Glutamatergic neuron (in vitro differentiated cells): ENCODE measurements at regions not wholly inside any gene's neighbourhood (a gene's known extent, or its start where the extent isn't known, plus 50 kb on each side); places are given as distances from the start of the nearest gene placed in this dataset.

ENCODE experiments used
- DNase-seq: peaks from one replicate; pipeline ENCODE4 v3.0.0; 2022
- H3K27ac Mint-ChIP-seq: one replicate; pipeline ENCODE4 v1.8.0; 2020; ENCODE audit warnings: mild to moderate bottlenecking, mixed read lengths, inconsistent platforms; ENCODE audit not compliant: unreplicated experiment
- H3K27me3 Mint-ChIP-seq: one replicate; pipeline ENCODE4 v1.8.0; 2020; ENCODE audit warnings: mild to moderate bottlenecking, moderate library complexity, mixed read lengths, inconsistent platforms; ENCODE audit not compliant: unreplicated experiment
- H3K36me3 Mint-ChIP-seq: one replicate; pipeline ENCODE4 v1.8.0; 2020; ENCODE audit warnings: mild to moderate bottlenecking, mixed read lengths, inconsistent platforms; ENCODE audit not compliant: unreplicated experiment
- H3K4me1 Mint-ChIP-seq: one replicate; pipeline ENCODE4 v1.8.0; 2020; ENCODE audit warnings: mild to moderate bottlenecking, low read depth, mixed read lengths, inconsistent platforms; ENCODE audit not compliant: unreplicated experiment
- H3K4me3 Mint-ChIP-seq: one replicate; pipeline ENCODE4 v1.8.0; 2020; ENCODE audit warnings: mild to moderate bottlenecking, mixed read lengths, inconsistent platforms; ENCODE audit not compliant: unreplicated experiment
- H3K9me3 Mint-ChIP-seq: one replicate; pipeline ENCODE4 v1.8.0; 2020; ENCODE audit warnings: mild to moderate bottlenecking, moderate library complexity, mixed read lengths, inconsistent platforms; ENCODE audit not compliant: unreplicated experiment
- TF ChIP-seq, protein P1 (sequence below): fragments of 200-600 bp; sonication (generic); IDR thresholded peaks from one replicate; pipeline ENCODE4 v1.5.0; 2021; ENCODE audit not compliant: partially characterized antibody, unreplicated experiment

DNA sequence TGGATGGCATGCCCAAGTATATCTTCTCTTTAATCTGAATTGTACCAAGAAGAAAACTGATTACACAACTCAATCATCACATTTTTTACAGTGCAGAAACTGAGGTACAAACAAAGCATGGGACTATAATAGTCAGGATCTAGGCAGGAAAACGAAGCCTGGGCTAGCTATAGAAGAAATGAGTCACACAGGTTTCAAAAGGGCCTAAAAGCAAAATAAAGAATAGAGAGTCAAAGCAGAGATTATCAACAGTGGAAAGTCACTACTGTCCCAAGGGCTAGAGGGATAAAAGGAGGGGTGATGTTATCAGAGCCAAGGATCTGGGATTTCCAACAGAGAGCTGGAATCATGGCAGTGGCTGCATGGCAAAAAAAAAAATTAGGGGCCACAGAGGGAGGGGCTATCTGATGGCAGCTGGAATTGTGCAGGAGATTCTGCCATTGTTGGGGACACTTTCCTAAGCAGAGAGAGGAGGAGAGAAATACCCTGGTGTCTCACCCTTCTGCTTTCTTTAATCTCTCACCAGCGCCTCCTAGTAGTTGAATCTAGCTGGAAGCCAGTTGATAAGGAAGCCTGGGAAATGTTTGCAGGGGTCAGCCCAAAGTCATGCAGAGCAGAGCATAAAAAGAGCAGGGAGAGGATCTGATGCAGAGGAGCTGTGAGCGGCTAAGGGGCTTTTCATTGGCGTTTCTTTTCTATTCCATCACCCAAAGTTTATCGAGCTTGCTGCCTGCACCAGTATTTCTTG is 343.2 kb downstream of the ACTL7B start:
- H3K36me3 Mint-ChIP-seq, result no peaks in the 10 kb centered on the region
- DNase-seq, result no peak
- no peak overlapping the region for H3K27ac Mint-ChIP-seq
- H3K27me3 Mint-ChIP-seq, result peaks cover 3% of the 10 kb centered on the region
- no peaks in the 10 kb centered on the region for H3K9me3 Mint-ChIP-seq
- no peaks in the 10 kb centered on the region for H3K4me1 Mint-ChIP-seq
- TF ChIP-seq, protein P1, sequence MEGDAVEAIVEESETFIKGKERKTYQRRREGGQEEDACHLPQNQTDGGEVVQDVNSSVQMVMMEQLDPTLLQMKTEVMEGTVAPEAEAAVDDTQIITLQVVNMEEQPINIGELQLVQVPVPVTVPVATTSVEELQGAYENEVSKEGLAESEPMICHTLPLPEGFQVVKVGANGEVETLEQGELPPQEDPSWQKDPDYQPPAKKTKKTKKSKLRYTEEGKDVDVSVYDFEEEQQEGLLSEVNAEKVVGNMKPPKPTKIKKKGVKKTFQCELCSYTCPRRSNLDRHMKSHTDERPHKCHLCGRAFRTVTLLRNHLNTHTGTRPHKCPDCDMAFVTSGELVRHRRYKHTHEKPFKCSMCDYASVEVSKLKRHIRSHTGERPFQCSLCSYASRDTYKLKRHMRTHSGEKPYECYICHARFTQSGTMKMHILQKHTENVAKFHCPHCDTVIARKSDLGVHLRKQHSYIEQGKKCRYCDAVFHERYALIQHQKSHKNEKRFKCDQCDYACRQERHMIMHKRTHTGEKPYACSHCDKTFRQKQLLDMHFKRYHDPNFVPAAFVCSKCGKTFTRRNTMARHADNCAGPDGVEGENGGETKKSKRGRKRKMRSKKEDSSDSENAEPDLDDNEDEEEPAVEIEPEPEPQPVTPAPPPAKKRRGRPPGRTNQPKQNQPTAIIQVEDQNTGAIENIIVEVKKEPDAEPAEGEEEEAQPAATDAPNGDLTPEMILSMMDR, result no peak
- H3K4me3 Mint-ChIP-seq, result no peak overlapping the region

DNA sequence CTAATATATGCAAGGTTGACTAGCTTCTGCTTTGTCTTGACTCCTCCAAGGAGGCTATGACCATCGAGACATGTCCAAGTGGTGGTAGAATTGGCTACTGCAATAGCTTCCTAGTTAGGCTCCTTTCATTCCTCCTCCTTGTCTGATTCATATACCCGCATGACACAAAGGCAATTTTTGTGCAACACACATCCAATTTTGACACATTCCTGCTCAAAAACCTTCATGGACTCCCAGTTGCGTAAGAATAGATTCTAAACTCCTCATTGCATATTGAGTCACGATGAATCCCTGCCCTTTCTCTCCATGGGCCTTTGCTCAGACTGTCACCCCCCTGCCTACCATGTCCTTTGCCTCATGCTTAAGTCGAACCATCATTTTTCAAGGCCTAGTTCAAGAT is 344.5 kb downstream of the ACTL7B start:
- H3K36me3 Mint-ChIP-seq, result no peaks in the 10 kb centered on the region
- DNase-seq, result no peak
- H3K4me3 Mint-ChIP-seq, result no peak overlapping the region
- peaks cover 3% of the 10 kb centered on the region for H3K27me3 Mint-ChIP-seq
- H3K9me3 Mint-ChIP-seq, result no peaks in the 10 kb centered on the region
- TF ChIP-seq, protein P1, result no peak
- H3K27ac Mint-ChIP-seq, result no peak overlapping the region
- no peaks in the 10 kb centered on the region for H3K4me1 Mint-ChIP-seq

DNA sequence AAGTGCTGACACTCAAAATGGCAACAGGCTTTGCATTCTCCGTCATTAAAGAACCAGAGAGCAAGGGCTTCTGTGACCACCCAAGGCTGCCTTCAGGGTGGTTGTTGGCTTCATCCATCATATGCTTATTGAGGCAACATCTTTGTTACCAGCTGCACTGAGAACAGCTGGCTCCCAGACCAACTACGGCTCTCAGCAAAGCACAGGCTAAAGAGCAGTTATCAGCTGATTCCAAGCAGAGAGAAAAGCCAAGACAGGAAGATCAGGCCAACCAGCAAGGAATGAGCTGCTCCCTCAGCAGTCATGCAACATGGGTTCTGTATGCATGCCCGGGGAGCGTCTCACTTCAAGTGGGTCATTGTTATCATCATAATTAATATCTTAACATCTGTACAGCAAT is 358.9 kb downstream of the ACTL7B start:
- no peak overlapping the region for H3K4me3 Mint-ChIP-seq
- peaks cover 2% of the 10 kb centered on the region for H3K9me3 Mint-ChIP-seq
- peaks cover 14% of the 10 kb centered on the region for H3K36me3 Mint-ChIP-seq
- no peak for DNase-seq
- H3K27me3 Mint-ChIP-seq, result peaks cover 2% of the 10 kb centered on the region
- no peak overlapping the region for H3K27ac Mint-ChIP-seq
- TF ChIP-seq, protein P1, result no peak
- H3K4me1 Mint-ChIP-seq, result no peaks in the 10 kb centered on the region

DNA sequence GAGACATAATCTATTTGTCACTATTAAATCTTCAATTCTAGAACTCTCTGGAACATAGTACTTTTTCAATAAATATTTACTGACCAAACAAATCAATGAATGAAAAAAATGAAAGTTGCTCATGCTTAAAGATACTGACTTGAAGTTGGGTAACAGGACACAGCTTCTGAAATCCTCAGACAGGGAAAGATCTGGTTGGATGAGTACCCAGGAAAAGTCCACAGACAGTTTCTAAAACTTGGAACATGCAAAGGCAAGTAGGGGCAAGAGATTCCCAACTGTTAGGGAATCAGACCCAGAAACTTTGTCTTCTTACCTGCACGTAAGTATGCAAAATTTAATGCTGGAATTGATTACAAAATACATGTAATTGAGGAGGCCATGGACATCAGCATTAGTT is 366.2 kb downstream of the ACTL7B start:
- no peak overlapping the region for H3K4me3 Mint-ChIP-seq
- H3K4me1 Mint-ChIP-seq, result no peaks in the 10 kb centered on the region
- TF ChIP-seq, protein P1, result no peak
- H3K27me3 Mint-ChIP-seq, result no peaks in the 10 kb centered on the region
- H3K9me3 Mint-ChIP-seq, result no peaks in the 10 kb centered on the region
- no peak overlapping the region for H3K27ac Mint-ChIP-seq
- DNase-seq, result no peak
- no peaks in the 10 kb centered on the region for H3K36me3 Mint-ChIP-seq

DNA sequence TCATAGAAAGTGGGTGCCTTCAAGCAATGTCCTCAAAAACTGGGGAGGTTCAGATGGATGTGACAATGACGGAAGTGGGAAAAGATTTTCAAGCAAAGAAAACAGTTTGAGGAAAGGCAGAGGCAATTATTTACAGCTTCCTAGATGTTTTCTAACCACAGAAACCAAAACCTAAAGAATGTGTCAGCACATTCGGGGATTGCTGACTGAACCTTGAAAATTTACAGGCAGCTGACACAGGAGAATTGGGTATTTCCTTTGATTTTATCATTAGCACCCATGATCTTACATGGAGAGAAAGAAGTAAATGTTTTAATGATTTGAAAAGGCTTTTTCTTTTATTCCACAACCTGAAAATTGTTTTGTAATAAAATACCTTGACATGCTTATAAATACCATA is 369.0 kb downstream of the ACTL7B start:
- no peaks in the 10 kb centered on the region for H3K9me3 Mint-ChIP-seq
- no peaks in the 10 kb centered on the region for H3K27me3 Mint-ChIP-seq
- no peaks in the 10 kb centered on the region for H3K36me3 Mint-ChIP-seq
- H3K4me1 Mint-ChIP-seq, result no peaks in the 10 kb centered on the region
- no peak overlapping the region for H3K4me3 Mint-ChIP-seq
- TF ChIP-seq, protein P1, result no peak
- H3K27ac Mint-ChIP-seq, result no peak overlapping the region
- no peak for DNase-seq
